ENCODE measurements at regions not wholly inside any gene's neighbourhood (a gene's known extent, or its start where the extent isn't known, plus 50 kb on each side); places are given as distances from the start of the nearest gene placed in this dataset.

GRCh38 chr12:65728848-65729793, 95.2 kb upstream of the HMGA2 start:
- TF ChIP-seq CTCF (IDR thresholded peaks at IDR 0.05; ENCODE audit: insufficient read depth, low read length) (no peak), POLR2AphosphoS5 (IDR thresholded peaks at IDR 0.05; ENCODE audit: low read depth) (no peak), GABPA (IDR thresholded peaks at IDR 0.05; ENCODE audit: low read depth) (no peak), SPI1 (IDR thresholded peaks at IDR 0.05; ENCODE audit: borderline replicate concordance, low read depth) (no peak)

Data from HL-60 (cell line).